Type B pancreatic cell (in vitro differentiated cells): ENCODE measurements at regions not wholly inside any gene's neighbourhood (a gene's known extent, or its start where the extent isn't known, plus 50 kb on each side); places are given as distances from the start of the nearest gene placed in this dataset.

Experiments
- DNase-seq: peaks from one replicate; pipeline ENCODE4 v3.0.0; 2021; ENCODE audit warnings: mixed read lengths; ENCODE audit not compliant: unreplicated experiment; ENCODE audit errors: extremely low spot score
- H3K27ac Mint-ChIP-seq: 2 replicates; pipeline ENCODE4 v1.8.0; 2021; ENCODE audit warnings: mild to moderate bottlenecking, mixed read lengths
- H3K27me3 Mint-ChIP-seq: 2 replicates; pipeline ENCODE4 v1.8.0; 2021; ENCODE audit warnings: mixed read lengths
- H3K36me3 Mint-ChIP-seq: 2 replicates; pipeline ENCODE4 v1.8.0; 2021; ENCODE audit warnings: mixed read lengths
- H3K4me1 Mint-ChIP-seq: one replicate; pipeline ENCODE4 v1.8.0; 2021; ENCODE audit warnings: mixed read lengths; ENCODE audit not compliant: unreplicated experiment
- H3K4me3 Mint-ChIP-seq: 2 replicates; pipeline ENCODE4 v1.8.0; 2021; ENCODE audit warnings: mild to moderate bottlenecking, mixed read lengths
- H3K9me3 Mint-ChIP-seq: 2 replicates; pipeline ENCODE4 v1.8.0; 2021; ENCODE audit warnings: mixed read lengths
- CTCF ChIP-seq: fragments of 200-600 bp; sonication (generic); conservative IDR thresholded peaks from 2 replicates; pipeline ENCODE4 v1.5.0; 2021; ENCODE audit warnings: antibody characterized with exemption, mild to moderate bottlenecking

DNA sequence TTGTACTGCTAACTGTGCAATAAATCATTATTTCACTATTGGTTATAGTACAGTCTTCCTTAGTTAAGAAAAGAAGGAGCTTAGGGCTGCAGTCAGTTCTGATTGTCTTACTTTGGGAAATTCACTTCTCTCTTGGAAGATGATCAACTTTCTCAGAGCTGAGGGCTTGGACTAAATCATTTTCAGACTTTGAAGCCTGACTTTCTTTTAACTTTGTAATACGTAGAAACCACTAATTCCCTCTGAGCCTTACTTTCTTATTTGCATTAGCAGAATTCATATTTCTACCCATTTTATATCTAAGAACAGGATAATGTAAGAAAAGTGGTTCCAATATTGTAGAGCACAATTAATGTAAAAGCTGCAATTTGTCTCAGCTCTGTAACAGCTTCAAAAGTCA, 386.4 kb downstream of the TRIB2 start:
- Mint-ChIP-seq H3K27ac (no peak overlapping the region), H3K4me3 (no peak overlapping the region), H3K27me3 (peaks cover 12% of the 10 kb centered on the region), H3K36me3 (no peaks in the 10 kb centered on the region), H3K9me3 (peaks cover 8% of the 10 kb centered on the region), H3K4me1 (no peaks in the 10 kb centered on the region)
- TF ChIP-seq CTCF: no peak
- no peak for DNase-seq

DNA sequence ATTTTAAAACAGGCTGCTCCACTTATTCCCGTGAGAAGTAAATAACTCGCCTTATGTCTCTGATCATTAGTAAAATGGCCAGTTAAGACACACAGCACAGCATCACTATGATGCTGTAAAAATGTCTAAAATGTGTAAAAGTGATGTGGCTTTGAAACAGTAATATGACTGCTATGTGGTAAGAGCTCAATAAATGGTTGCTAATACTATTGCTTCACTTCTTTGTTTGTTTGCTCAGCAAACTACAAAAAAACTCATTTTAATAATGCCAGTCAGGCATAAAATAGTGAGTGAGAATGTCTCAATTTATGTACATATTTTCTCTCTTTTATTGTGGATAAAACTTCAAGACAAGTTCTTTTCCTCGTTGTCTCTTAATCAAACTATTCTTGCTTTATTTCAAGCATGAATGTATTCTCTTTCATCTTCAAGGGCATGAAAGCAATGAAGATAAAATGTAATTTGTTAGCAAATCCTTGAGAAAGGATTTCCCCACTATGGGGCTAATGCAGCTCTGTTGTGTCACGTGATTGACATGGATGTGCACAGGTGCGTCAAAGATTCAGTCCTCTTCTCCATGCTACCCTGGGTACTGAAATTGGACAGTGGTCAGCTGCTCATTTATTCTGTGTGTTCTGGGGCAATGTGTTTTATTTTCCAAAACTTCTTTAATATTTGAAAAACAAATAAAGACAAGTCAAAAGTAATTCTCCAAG, 387.2 kb downstream of the TRIB2 start:
- Mint-ChIP-seq H3K4me3 (no peak overlapping the region), H3K36me3 (no peaks in the 10 kb centered on the region), H3K4me1 (no peaks in the 10 kb centered on the region), H3K9me3 (peaks cover 8% of the 10 kb centered on the region), H3K27me3 (peaks cover 12% of the 10 kb centered on the region), H3K27ac (no peak overlapping the region)
- TF ChIP-seq CTCF: no peak
- DNase-seq: no peak

GRCh38 chr2:13104723-13105122, 388.0 kb downstream of the TRIB2 start:
- no peak for TF ChIP-seq CTCF
- DNase-seq: no peak
- Mint-ChIP-seq H3K27ac (no peak overlapping the region), H3K36me3 (no peaks in the 10 kb centered on the region), H3K4me3 (no peak overlapping the region), H3K9me3 (no peaks in the 10 kb centered on the region), H3K4me1 (no peaks in the 10 kb centered on the region), H3K27me3 (peaks cover 12% of the 10 kb centered on the region)

DNA sequence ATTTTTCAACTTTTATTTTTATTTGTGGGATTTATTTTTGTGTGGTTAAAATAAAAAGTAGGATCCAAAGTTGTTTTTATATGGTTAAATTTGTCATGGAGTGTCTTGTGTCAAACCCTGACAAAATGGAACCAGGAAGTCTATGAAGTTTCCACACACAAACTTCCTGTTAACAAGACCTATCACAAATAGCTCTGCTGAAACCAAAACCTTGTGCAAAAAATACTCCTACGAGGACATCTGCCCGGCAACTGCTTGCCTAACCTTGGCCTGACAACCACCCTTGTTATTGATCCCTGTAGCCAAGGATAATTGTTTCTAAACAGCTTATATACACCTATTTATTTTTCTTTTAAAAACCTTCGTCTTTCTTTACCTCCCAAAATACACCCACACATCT, 389.6 kb downstream of the TRIB2 start:
- peaks cover 6% of the 10 kb centered on the region for H3K9me3 Mint-ChIP-seq
- no peaks in the 10 kb centered on the region for H3K4me1 Mint-ChIP-seq
- H3K27me3 Mint-ChIP-seq: peaks cover 16% of the 10 kb centered on the region
- TF ChIP-seq CTCF: no peak
- H3K27ac Mint-ChIP-seq: no peak overlapping the region
- no peak for DNase-seq
- no peaks in the 10 kb centered on the region for H3K36me3 Mint-ChIP-seq
- H3K4me3 Mint-ChIP-seq: no peak overlapping the region

- no peak for TF ChIP-seq CTCF
- Mint-ChIP-seq H3K27me3 (peaks cover 10% of the 10 kb centered on the region), H3K27ac (no peak overlapping the region), H3K4me3 (no peak overlapping the region), H3K36me3 (no peaks in the 10 kb centered on the region), H3K4me1 (no peaks in the 10 kb centered on the region), H3K9me3 (peaks cover 6% of the 10 kb centered on the region)
- no peak for DNase-seq
These were observed 392.8 kb downstream of the TRIB2 start for GRCh38 chr2:13109516-13109915.
